GM13976 (cell line): ENCODE measurements at regions not wholly inside any gene's neighbourhood (a gene's known extent, or its start where the extent isn't known, plus 50 kb on each side); places are given as distances from the start of the nearest gene placed in this dataset.

Experiments used
- DNase-seq: peaks from one replicate; pipeline ENCODE4 v3.0.0; 2012; ENCODE audit warnings: low spot score
- CTCF ChIP-seq: IDR thresholded peaks from 2 replicates; pipeline ENCODE4 v1.5.1; 2012; ENCODE audit warnings: borderline replicate concordance, mild to moderate bottlenecking; ENCODE audit not compliant: insufficient read depth; ENCODE audit errors: extremely low read depth, missing control alignments, control extremely low read depth
- in situ Hi-C: fragments of 300-500 bp; cut with MboI; formaldehyde crosslinking; loops from one replicate; pipeline ENCODE4 v1.12.0; 2022; ENCODE audit warnings: low sequenced_read_pairs, mixed read lengths, inconsistent platforms; ENCODE audit not compliant: unreplicated experiment

GRCh38 chr13:30564489-30564888 lies 53.2 kb upstream of the USPL1 start:
- in situ Hi-C loops: no loop called here
- DNase-seq: no peak
- TF ChIP-seq CTCF: no peak

GRCh38 chr13:30565658-30566057 lies 52.1 kb upstream of the USPL1 start:
- no peak for TF ChIP-seq CTCF
- no peak for DNase-seq
- in situ Hi-C loops: no loop called here

GRCh38 chr13:30567072-30567471 lies 50.6 kb upstream of the USPL1 start:
- no peak for TF ChIP-seq CTCF
- in situ Hi-C loops: no loop called here
- DNase-seq: no peak
